Fibroblast of the aortic adventitia (primary cell): ENCODE measurements at regions not wholly inside any gene's neighbourhood (a gene's known extent, or its start where the extent isn't known, plus 50 kb on each side); places are given as distances from the start of the nearest gene placed in this dataset.

Experiments used
- DNase-seq: peaks from one replicate; pipeline ENCODE4 v3.0.0-alpha.2; 2010; ENCODE audit warnings: low read depth
- H3K4me3 ChIP-seq: 2 replicates; pipeline ENCODE4 v1.5.1; 2011; ENCODE audit warnings: low read depth, mild to moderate bottlenecking, control low read depth, low read length, moderate library complexity
- TF ChIP-seq, protein P1 (sequence below): IDR thresholded peaks from 2 replicates; pipeline ENCODE4 v1.5.1; 2011; ENCODE audit warnings: mild to moderate bottlenecking, low read length, control low read depth, inconsistent platforms; ENCODE audit not compliant: insufficient read depth

DNA sequence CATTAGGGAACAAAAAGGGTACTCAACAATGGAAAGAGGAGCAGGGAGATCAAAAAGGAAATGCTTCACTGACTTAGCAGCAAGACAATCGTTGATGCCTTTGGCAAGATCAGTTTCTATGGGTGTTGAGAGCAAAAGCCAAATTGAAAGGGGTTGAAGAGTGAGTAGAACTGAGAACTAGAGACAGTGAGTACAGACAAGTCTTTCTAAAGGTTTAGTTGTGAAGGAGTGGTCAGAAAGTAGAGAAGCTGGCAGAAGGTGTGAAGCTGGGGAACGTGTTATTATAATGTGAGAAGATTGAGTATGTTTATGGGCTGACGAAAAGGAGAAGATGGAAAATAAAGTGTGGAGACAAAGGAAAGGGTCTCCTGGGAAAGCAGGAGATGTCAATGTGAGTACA, 221.2 kb upstream of the USP25 start:
- TF ChIP-seq, protein P1, sequence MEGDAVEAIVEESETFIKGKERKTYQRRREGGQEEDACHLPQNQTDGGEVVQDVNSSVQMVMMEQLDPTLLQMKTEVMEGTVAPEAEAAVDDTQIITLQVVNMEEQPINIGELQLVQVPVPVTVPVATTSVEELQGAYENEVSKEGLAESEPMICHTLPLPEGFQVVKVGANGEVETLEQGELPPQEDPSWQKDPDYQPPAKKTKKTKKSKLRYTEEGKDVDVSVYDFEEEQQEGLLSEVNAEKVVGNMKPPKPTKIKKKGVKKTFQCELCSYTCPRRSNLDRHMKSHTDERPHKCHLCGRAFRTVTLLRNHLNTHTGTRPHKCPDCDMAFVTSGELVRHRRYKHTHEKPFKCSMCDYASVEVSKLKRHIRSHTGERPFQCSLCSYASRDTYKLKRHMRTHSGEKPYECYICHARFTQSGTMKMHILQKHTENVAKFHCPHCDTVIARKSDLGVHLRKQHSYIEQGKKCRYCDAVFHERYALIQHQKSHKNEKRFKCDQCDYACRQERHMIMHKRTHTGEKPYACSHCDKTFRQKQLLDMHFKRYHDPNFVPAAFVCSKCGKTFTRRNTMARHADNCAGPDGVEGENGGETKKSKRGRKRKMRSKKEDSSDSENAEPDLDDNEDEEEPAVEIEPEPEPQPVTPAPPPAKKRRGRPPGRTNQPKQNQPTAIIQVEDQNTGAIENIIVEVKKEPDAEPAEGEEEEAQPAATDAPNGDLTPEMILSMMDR: no peak
- H3K4me3 ChIP-seq: no peak overlapping the region
- no peak for DNase-seq

DNA sequence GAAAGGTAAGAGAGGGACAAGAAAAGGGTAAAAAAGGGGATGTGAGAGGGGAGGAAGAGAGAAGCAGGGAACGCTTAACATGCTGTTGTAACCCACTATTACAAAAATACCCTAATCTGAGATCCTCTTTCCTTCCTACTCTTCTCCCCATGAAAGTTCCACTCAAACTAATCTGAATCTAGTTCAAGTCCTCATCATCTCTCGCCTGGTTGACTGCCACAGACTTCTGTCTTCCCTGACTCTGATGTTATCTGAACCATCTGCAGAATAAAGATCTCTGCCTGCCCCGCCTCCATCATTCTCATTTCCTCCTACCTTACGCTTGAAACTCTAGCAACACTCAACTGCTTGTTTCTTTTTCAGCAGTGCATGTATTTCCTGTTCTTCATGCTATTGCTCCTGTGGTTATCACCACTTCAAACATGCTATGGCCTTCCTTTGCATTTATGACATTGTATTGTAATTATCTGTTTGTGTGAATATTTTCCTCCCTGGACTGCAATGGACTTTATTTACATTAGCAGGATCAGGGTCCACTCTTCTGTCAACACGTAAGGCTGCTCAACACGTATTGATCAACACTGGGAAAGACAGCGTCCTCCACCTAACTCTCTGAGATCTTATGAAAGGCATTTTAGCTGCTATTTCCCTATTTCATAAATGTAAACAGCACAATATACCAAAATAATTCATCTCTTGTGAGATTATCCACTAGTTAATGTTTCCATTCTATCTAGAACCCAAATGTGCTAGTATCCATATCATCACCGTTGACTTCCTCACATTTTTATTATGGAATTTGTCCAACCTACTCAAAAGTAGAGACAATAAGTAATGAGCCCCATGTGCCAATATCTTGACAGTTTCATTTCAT, 215.5 kb upstream of the USP25 start:
- TF ChIP-seq, protein P1: no peak
- H3K4me3 ChIP-seq: no peak overlapping the region
- DNase-seq: no peak

DNA sequence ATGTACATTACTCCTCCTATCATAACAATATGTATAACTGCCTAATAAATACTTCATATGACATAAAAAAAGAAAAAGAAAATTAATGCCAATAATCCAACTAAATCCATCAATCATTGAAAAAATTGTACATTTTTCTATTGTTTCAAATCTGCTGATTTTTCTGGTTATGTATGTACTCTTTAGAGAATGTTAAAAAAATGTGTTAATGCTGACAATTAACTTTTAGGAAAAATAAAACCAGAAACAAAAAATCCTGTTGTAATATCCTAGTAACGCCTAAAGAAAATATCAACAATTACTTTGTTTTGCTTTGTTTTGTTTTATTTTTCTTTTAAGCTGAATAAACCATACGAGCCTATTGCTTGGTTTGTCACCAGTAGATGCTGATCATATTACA, 213.9 kb upstream of the USP25 start:
- TF ChIP-seq, protein P1: no peak
- no peak for DNase-seq
- no peak overlapping the region for H3K4me3 ChIP-seq

DNA sequence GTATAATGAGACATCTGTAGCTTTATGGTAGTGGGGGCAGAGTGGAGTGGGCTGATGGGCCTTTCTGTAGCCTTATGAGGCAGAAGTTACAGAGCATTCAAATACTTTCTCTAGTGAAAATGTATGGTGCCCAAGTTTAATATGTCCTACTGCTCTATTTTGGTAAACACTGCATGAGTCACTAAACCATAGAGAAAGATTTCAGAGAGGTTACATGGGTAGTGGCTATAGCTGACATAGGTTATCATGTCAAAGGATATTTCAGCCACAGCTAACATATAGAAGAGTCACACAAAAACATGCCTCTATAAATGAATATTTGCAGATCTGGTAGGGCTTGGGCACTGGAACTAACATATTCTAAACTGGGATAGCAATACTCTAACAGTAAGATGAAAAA, 212.4 kb upstream of the USP25 start:
- no peak overlapping the region for H3K4me3 ChIP-seq
- TF ChIP-seq, protein P1: no peak
- DNase-seq: no peak

DNA sequence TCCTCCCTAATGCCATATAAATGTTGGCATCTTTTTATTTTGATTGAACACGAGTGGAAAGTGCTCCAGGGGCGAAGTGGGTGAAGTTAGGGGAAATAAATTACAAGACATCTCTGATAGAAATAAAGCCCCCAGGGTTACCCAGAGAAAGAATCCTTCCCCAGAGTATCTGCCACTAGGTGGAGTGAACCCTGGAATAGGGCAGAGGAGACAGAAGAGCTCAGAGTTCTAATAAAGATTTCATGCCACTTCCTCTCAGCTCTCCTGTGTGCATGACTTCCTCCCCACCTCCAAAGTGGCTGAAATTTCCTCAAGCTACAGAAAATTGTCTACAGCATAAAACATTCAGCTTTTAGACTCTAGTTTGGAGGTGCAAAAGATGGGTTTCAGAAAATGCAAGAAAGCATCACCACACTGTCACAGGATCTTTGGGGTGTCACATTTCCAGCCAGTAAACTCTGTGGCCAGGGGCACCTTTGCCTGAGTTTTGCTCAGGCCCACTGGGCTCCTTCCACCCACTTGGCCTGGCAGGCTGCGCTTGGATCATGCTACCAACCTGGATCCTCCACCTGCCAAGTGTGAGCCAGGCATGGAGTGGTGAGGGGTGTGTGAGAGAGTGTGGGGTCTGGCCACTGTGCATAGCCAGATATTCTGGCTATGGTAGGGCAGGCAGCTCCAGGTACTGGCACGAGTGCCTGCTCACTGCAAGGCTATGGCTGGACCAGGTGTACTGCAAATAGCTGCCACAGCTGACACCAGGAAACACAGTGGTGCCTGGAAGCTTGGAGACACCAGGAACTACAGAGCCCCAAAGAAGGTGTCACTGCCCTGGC, 208.8 kb upstream of the USP25 start:
- H3K4me3 ChIP-seq: no peak overlapping the region
- no peak for DNase-seq
- TF ChIP-seq, protein P1: peak; percentile 18

DNA sequence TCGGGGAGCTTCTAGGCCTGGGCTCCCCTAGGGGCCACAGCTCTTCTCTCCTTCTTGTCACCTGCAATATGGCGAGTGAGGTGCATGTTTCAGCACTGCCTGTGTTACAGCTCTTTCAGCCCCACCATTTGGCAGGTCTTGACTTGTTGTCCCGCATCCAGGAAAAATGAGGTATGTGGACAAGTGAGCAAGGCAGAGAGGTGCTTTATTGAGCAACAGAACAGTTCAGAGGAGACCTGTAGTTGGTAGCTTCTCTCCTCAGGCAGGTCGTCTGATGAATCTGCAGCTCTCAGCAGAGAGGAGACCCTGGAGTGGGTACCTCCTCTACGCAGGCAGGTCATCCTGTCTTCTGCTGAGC, 208.2 kb upstream of the USP25 start:
- TF ChIP-seq, protein P1: no peak
- no peak for DNase-seq
- H3K4me3 ChIP-seq: no peak overlapping the region
